ENCODE measurements at regions not wholly inside any gene's neighbourhood (a gene's known extent, or its start where the extent isn't known, plus 50 kb on each side); places are given as distances from the start of the nearest gene placed in this dataset.
"Not testable (repeated sequence)": the region's sequence is repeated elsewhere in the genome, so short reads cannot be mapped to it uniquely, and the experiment has no call there.

DNA sequence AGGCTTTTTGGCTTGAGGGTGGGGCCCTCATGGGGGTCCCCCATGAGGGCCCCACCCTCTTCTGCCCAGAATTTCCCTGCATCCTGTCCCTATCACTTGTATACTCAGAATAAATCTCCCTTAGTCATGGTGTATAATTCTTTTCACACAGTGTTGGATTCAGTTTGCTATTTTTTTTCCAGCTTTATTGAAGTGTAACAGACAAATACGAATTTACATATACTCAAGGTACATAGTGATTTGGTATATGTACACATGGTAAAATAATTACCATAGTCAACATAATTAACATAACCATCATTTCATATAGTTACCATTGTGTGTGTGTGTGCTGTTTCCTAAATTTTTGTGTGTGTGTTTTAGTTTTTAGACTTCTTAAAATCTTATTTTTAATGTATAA lies 289.4 kb downstream of the CNTNAP3B start:
- H3K36me3 Mint-ChIP-seq (ENCODE audit: insufficient read depth); H3K4me1 Mint-ChIP-seq; H3K9me3 Mint-ChIP-seq; DNase-seq (ENCODE audit: low spot score in 2 of 2); H3K27me3 Mint-ChIP-seq; ATAC-seq (replicated peaks; ENCODE audit: extremely low read depth, poor library complexity, severe bottlenecking); H3K27ac Mint-ChIP-seq (ENCODE audit: low read depth); H3K4me3 Mint-ChIP-seq: not testable (repeated sequence)

DNA sequence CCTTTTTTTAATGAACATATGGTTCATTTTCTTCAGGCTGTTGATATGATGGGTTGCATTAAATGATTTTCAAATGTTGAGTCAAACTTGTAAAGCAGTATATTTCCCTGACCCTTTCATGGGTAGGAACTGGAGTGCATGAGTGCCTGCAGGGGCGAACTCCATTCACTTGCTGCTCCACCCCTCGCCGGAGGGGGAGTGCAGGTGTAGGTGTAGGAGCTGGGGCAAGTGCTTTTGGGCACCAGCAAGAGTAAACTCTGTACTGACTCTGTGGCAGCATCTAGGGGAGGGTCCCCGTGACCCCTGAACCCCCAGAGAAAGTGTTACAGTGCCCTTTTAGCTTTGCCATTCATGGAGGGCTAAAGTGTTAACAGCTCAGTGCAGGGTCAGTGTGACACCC lies 290.3 kb downstream of the CNTNAP3B start:
- not testable (repeated sequence) for H3K4me1 Mint-ChIP-seq; H3K27me3 Mint-ChIP-seq; H3K36me3 Mint-ChIP-seq (ENCODE audit: insufficient read depth); H3K4me3 Mint-ChIP-seq; H3K9me3 Mint-ChIP-seq; DNase-seq (ENCODE audit: low spot score in 2 of 2); ATAC-seq (replicated peaks; ENCODE audit: extremely low read depth, poor library complexity, severe bottlenecking); H3K27ac Mint-ChIP-seq (ENCODE audit: low read depth)

DNA sequence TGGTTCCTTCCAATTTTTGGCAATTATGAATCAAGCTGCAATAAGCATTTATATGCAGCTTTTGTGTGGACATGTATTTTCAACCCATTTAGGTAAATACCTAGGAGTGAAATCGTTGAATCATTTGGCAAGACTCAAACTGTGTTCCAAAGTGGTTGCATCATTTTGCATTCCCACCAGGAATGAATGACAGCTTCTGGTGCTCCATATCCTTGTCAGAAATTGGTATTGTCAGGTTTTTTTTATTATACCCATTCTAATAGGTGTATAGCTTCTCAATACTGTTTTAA lies 290.7 kb downstream of the CNTNAP3B start:
- not testable (repeated sequence) for H3K36me3 Mint-ChIP-seq (ENCODE audit: insufficient read depth); H3K4me1 Mint-ChIP-seq; DNase-seq (ENCODE audit: low spot score in 2 of 2); H3K4me3 Mint-ChIP-seq; H3K9me3 Mint-ChIP-seq; ATAC-seq (replicated peaks; ENCODE audit: extremely low read depth, poor library complexity, severe bottlenecking); H3K27me3 Mint-ChIP-seq; H3K27ac Mint-ChIP-seq (ENCODE audit: low read depth)

DNA sequence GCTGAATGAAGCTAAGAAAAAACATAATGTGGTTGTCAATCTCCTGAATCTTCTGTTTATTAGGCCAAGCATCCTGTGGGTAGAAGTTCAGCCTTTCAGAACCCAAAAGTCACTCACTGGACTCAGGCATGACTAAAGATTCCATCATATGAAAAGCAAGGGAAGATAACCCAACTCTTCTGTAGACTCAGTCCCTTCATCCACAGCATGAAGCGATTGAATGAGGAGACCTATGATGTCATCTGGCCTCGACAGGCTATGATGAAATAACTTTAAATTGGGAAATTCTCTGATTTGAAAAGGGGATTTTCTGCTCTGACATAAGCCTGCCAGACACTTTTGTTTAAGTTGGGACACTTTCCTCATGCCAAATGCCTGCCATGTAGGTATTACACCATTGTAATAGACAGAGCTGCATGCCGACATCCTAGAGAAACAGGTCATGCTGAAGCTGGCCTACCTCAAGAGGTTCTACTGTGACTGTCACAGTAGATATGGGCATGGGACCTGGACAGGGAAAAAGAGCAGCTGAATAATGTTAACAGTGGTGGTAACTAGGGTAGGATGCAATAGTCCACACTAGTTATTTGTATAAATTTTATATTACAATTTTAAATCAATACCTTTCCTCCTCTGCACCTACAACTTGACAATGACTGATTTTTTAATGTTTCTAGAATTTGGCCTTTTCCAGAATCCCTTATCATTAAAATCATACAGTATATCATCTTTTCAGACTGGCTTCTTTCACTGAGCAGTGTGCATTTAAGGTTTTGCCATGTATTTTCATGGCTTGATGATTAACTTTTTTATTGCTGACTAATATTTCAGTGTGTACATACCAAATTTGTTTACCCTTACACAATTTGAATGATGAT lies 291.3 kb downstream of the CNTNAP3B start:
- not testable (repeated sequence) for H3K4me1 Mint-ChIP-seq; H3K27me3 Mint-ChIP-seq; H3K4me3 Mint-ChIP-seq; H3K36me3 Mint-ChIP-seq (ENCODE audit: insufficient read depth); ATAC-seq (replicated peaks; ENCODE audit: extremely low read depth, poor library complexity, severe bottlenecking); H3K27ac Mint-ChIP-seq (ENCODE audit: low read depth); H3K9me3 Mint-ChIP-seq; DNase-seq (ENCODE audit: low spot score in 2 of 2)

DNA sequence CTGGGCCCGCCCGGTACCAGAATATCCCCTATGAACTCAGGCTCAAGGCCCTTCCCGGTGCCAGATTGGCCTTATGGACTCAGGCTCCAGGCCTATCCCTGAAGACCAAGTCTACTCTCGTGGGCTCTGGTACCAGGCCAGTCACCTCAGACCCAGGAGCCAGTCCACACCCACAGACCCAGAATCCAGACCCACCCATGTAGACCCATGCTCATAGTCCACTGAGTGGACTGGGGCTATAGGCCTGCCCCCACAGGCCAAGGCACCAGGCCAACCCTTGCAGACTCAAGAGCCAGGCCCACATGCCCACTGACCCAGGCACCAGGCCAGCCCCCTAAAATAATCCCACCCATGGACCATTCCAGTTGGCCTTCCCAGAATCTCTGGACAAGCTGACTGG lies 296.1 kb downstream of the CNTNAP3B start:
- not testable (repeated sequence) for H3K4me3 Mint-ChIP-seq; H3K9me3 Mint-ChIP-seq; H3K27me3 Mint-ChIP-seq; H3K36me3 Mint-ChIP-seq (ENCODE audit: insufficient read depth); H3K27ac Mint-ChIP-seq (ENCODE audit: low read depth); H3K4me1 Mint-ChIP-seq; DNase-seq (ENCODE audit: low spot score in 2 of 2); ATAC-seq (replicated peaks; ENCODE audit: extremely low read depth, poor library complexity, severe bottlenecking)

DNA sequence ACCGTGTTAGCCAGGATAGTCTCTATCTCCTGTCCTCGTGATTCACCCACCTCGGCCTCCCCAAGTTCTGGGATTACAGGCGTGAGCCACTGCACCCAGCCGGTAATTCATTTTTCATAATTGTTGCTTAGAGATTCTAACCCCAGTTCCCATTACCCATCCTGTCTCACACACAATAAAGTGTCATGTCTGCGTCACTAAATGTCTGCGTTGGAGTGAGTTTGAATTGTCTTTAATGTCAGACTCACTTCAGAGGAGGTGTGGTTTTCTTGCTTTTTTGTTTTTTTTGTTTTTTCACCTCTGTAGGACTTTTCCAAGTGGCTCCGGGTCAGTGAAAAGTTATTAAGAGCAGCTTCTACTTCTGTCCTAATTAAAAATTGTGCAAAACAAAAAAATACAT lies 304.5 kb downstream of the CNTNAP3B start:
- ATAC-seq (replicated peaks; ENCODE audit: extremely low read depth, poor library complexity, severe bottlenecking); H3K36me3 Mint-ChIP-seq (ENCODE audit: insufficient read depth); H3K9me3 Mint-ChIP-seq; H3K27me3 Mint-ChIP-seq; H3K27ac Mint-ChIP-seq (ENCODE audit: low read depth); DNase-seq (ENCODE audit: low spot score in 2 of 2); H3K4me1 Mint-ChIP-seq; H3K4me3 Mint-ChIP-seq: not testable (repeated sequence)

DNA sequence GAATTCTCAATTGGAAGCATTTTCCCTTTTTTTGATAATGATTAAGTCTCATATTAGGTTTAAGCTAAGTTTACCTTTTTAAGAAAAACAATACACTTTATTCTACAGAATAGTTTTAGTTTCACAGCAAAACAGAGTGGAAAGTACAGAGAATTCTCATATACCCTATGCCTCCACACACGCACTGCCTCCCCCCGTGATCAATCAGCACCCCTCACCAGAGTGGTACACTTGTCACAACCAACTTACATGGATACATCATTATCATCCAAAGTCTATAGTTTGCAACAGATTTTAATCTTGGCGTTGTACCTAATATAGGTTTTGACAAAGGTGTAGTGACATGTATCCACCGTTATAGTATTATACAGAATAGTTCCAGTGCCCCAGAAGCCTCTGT lies 326.5 kb downstream of the CNTNAP3B start:
- not testable (repeated sequence) for H3K4me1 Mint-ChIP-seq; H3K27me3 Mint-ChIP-seq; H3K36me3 Mint-ChIP-seq (ENCODE audit: insufficient read depth); DNase-seq (ENCODE audit: low spot score in 2 of 2); ATAC-seq (replicated peaks; ENCODE audit: extremely low read depth, poor library complexity, severe bottlenecking); H3K4me3 Mint-ChIP-seq; H3K9me3 Mint-ChIP-seq; H3K27ac Mint-ChIP-seq (ENCODE audit: low read depth)

DNA sequence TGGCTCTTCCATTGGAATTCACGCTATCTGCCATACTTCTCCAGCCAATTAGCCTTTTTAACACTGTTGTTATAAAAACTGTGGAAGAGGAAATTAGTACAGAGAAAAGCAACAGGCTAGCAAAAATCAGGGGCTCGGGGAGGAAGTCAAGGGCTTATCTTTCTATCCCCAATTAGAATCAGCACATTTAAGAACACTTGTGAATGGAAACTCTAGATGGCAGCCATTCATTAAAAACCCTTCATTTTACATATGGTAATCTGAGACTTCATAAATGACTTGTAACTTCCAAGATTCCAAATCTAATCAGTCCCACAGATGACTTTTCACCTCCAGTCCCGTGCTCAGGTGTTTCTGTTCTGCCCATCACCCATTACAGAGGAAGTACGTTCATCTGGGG lies 330.5 kb downstream of the CNTNAP3B start:
- H3K36me3 Mint-ChIP-seq (ENCODE audit: insufficient read depth); H3K4me3 Mint-ChIP-seq; H3K27me3 Mint-ChIP-seq; ATAC-seq (replicated peaks; ENCODE audit: extremely low read depth, poor library complexity, severe bottlenecking); H3K4me1 Mint-ChIP-seq; DNase-seq (ENCODE audit: low spot score in 2 of 2); H3K9me3 Mint-ChIP-seq; H3K27ac Mint-ChIP-seq (ENCODE audit: low read depth): not testable (repeated sequence)

DNA sequence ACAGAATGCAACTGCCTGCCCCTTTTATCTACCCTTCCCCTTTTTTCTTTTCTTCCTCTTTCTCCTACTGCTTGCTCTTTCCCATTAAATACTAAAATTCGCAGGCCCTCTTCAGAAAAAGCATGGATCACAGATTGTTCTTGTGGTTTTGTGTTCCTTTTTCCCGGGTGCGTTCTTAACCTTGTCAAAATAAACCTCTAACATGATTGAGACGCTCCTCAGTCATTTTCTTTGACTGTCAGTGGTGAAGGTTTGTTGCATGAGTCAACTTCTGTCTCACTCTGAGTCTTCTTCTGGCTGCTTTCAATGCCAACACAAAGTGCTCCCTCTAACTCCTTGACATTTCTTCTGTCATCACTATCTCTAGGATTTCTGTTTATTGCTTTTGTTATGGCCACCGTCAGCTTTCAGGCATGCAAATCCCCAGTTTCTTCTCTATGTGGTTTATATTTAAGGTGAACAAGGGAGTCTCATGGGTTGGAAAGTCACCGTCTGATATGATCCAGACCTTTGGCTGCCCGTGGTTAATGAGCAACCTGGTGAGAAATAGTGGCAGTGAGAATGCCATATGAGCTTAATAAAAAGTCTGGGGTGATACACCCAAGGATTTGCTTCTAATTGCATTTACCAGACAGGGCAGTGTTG lies 338.4 kb downstream of the CNTNAP3B start:
- H3K36me3 Mint-ChIP-seq (ENCODE audit: insufficient read depth); H3K9me3 Mint-ChIP-seq; H3K4me3 Mint-ChIP-seq; DNase-seq (ENCODE audit: low spot score in 2 of 2); H3K27ac Mint-ChIP-seq (ENCODE audit: low read depth); ATAC-seq (replicated peaks; ENCODE audit: extremely low read depth, poor library complexity, severe bottlenecking); H3K4me1 Mint-ChIP-seq: not testable (repeated sequence)
- peaks cover 18% of the 10 kb centered on the region for H3K27me3 Mint-ChIP-seq

DNA sequence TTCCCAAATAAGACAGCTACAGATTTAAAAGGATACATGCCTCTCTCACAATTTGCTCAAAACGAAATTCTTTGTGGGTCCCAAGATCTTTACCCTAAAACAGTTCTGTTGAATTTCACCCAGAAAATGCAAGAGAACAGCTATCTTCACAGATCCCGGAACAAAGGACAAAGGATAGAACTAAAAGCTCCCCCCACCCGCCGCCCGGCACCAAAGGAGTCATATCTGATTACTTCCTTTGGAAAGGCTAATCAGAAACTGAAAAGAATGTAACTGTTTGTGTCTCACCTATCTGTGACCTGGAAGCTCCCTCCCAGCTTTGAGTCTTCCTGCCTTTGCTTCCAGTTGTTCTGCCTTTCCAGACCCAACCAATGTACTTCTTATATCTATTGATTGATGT lies 339.2 kb downstream of the CNTNAP3B start:
- not testable (repeated sequence) for DNase-seq (ENCODE audit: low spot score in 2 of 2); H3K4me1 Mint-ChIP-seq; H3K4me3 Mint-ChIP-seq; ATAC-seq (replicated peaks; ENCODE audit: extremely low read depth, poor library complexity, severe bottlenecking); H3K36me3 Mint-ChIP-seq (ENCODE audit: insufficient read depth); H3K27ac Mint-ChIP-seq (ENCODE audit: low read depth); H3K9me3 Mint-ChIP-seq
- peaks cover 18% of the 10 kb centered on the region for H3K27me3 Mint-ChIP-seq

DNA sequence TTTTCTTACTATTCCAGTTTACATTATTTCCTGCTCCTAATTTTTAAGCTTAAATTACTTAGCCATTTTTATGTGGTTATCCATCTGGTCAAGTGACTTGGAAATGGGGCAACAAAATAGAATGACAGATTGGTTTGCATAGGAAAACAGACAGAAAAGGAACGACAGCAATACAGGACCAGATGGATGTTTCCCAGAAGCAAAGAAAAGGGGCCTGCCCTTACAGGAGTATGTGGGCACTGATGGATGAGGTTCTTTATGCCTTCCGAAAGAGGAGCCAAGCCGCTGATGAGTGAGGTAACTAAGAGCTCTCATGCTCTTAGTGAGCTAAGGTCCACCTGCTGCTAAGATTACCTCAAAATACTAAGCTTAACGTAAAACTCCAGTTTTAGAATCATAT lies 339.8 kb downstream of the CNTNAP3B start:
- not testable (repeated sequence) for H3K4me3 Mint-ChIP-seq; H3K27ac Mint-ChIP-seq (ENCODE audit: low read depth); DNase-seq (ENCODE audit: low spot score in 2 of 2); ATAC-seq (replicated peaks; ENCODE audit: extremely low read depth, poor library complexity, severe bottlenecking); H3K4me1 Mint-ChIP-seq; H3K9me3 Mint-ChIP-seq; H3K36me3 Mint-ChIP-seq (ENCODE audit: insufficient read depth)
- peaks cover 18% of the 10 kb centered on the region for H3K27me3 Mint-ChIP-seq

DNA sequence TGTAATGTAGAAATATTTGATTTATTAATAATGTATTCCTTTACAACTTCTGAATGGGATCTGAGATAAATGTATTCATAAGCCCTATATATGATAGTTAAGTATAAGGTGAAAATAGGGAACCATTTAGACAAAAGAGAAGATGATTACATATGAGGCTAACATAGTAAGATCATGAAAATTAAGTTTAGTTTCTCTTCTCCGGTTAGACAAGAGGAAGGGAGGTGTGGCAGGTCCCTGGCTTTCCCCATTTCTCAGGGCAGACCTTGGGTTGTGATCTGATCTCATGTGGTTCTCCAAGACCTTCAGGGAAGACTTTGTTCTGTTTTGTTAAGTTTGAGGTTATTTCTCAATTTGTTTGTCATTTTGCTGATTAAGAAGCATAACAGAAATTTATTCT lies 341.3 kb downstream of the CNTNAP3B start:
- not testable (repeated sequence) for H3K4me3 Mint-ChIP-seq; H3K36me3 Mint-ChIP-seq (ENCODE audit: insufficient read depth); H3K27ac Mint-ChIP-seq (ENCODE audit: low read depth); H3K9me3 Mint-ChIP-seq; H3K4me1 Mint-ChIP-seq; DNase-seq (ENCODE audit: low spot score in 2 of 2); ATAC-seq (replicated peaks; ENCODE audit: extremely low read depth, poor library complexity, severe bottlenecking)
- H3K27me3 Mint-ChIP-seq, result peaks cover 18% of the 10 kb centered on the region

DNA sequence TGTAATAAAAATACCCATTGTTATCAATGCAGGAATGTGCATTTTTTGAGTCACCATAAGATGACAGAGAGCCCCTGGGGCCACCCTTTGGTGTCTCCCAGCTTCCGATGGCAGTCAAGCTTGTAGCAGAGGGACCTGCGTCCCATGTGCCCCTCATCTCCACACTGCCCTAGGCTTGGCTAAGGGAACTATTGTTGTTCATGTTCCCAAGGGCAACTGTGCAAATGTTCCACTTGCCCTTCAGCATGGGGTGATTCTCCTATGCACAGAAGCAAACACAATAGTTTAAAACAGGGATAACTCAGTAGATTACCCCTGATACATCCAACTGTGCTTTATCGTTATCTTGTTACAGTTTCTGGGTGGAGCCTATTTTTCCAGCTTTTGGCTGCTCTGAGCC lies 342.0 kb downstream of the CNTNAP3B start:
- not testable (repeated sequence) for ATAC-seq (replicated peaks; ENCODE audit: extremely low read depth, poor library complexity, severe bottlenecking); H3K36me3 Mint-ChIP-seq (ENCODE audit: insufficient read depth); H3K4me3 Mint-ChIP-seq; H3K9me3 Mint-ChIP-seq; H3K4me1 Mint-ChIP-seq; DNase-seq (ENCODE audit: low spot score in 2 of 2); H3K27ac Mint-ChIP-seq (ENCODE audit: low read depth)
- peaks cover 18% of the 10 kb centered on the region for H3K27me3 Mint-ChIP-seq
